ENCODE measurements at regions not wholly inside any gene's neighbourhood (a gene's known extent, or its start where the extent isn't known, plus 50 kb on each side); places are given as distances from the start of the nearest gene placed in this dataset.

DNA sequence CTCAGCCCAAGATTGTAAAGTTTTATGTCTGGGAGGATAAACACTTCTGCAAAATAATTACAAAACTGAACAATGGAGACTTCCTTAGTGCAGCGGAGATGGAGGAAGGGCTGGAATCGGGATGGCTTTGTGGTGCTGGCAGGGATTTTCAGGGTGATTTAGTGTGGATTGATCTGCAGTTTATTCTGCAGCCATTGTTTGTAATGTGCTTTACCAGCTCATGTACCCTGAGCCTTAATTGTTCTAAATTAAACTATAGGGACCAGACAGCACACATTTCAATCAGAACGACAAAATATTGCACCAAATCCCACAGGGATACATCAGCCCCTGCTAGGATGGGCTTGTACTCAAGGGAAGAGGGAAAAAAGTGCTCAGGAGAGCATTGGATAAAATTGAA is 103.2 kb upstream of the ONECUT1 start:
- DNase-seq: no peak

DNA sequence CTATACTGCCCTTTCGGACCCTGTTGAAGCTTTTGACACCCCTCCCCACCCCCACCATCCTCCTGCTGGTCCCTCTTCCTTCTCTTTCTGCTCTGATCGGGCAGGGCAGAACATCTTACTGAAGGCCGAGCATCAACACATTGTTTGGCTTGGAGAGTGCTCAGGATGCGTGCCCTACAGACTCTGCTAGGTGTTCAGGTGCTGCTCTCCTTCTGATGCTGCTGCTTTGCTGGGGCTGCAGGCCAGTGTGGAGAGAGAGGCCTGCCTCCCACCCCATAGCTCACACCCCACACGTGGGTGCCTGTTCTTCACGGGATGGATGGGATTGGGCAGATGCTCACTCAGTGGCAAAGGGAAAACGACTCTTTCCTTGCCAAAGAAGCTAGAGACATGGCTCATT is 89.8 kb upstream of the ONECUT1 start:
- no peak for DNase-seq

GRCh38 chr15:52879145-52879544 is 89.0 kb upstream of the ONECUT1 start:
- DNase-seq: no peak

DNA sequence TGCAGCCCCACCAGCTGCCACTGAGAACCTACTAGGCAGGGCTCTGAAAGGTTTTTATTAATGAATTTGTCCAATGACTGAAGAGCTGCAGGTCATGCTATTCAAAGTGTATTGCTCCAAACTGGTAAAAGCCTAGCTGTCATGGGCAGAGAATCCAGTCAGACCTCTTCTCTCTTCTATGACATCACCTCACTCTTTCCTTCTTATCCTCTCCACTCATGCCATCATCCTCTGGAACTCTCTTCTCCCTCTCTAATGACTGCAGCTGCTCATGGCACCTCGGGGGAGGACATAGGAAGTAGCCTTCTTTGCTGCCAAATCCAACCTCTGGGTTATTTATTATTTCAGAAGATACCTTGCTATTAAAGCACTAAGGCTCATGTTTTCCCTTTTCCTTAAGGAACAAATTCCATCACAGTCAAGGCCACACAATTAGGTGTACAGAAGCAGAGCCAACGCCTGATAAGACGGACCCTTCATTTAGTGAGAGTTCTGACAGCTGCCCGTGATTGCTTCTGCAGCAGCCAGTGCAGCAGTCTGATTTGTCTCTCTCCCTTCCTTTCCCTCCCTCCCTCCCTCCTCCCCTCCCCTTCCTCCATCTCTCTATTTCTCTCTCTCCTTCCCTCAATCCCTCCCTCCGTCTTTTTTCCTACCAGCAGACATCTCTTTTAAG is 87.0 kb upstream of the ONECUT1 start:
- DNase-seq: no peak

- no peak for DNase-seq
Observed at GRCh38 chr15:52872036-52872818, 82.1 kb upstream of the ONECUT1 start.

DNA sequence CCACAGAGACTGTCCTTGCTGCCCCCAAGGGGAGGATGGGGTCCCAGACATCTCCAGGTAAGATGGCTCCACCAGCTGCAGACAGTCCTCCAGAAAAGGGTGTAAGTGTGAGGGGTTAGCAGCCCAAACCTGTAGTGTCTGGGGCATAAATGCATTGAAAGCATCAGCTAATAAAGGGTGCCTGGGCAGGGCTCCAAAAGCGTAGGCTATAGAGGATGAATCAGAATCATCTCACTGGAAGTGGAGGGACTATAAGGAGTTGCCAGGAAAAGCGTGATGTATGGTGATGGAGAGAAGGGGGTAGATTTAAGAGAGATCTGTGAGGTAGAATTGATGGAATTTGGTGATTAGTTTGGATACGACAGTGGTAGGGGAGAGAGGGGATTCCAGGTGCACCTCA is 79.9 kb upstream of the ONECUT1 start:
- no peak for DNase-seq

- DNase-seq: no peak
Observed at GRCh38 chr15:52866698-52867097, 76.6 kb upstream of the ONECUT1 start.

DNA sequence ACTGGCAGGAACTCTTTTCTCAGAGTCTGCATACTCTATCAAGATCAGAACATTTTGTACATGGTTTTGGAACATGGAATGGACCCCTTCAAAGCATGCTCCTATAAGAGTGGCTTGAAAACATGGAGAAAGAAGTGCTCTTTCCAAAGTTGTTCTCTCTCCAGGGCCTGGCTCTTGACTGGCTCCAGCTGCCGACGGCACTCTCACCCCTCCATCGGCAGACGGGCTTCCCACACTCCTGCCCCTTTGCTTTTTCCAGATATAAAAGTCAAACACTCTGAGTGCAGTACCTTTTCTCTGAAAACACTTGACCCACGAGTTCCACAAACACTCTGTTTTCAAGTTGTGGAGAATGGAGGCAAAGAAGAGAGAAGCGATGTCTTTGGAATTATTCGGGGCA is 72.5 kb upstream of the ONECUT1 start:
- no peak for DNase-seq

- DNase-seq: no peak
Observed at GRCh38 chr15:52858782-52859176, 68.6 kb upstream of the ONECUT1 start.

- DNase-seq: no peak
Observed at GRCh38 chr15:52857937-52858781, 68.0 kb upstream of the ONECUT1 start.

DNA sequence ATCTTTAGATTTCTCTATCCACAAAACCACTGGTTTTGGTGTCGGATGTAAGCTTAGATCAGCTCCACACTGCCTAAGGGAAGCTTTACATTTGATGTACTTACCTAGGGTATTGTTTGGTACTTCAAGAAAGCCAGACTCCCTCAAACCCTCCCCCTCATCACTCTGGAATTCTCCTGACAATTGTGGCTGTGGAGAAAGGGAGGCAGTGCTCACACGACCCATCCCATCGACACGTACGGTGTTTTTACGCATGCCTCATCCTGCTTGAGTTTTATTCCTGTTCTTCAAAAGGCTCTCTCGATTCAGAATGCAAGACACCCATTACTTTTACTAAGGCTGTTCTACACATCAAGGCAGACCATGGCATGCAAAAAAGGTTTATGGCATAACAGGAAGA is 67.3 kb upstream of the ONECUT1 start:
- DNase-seq: no peak

DNA sequence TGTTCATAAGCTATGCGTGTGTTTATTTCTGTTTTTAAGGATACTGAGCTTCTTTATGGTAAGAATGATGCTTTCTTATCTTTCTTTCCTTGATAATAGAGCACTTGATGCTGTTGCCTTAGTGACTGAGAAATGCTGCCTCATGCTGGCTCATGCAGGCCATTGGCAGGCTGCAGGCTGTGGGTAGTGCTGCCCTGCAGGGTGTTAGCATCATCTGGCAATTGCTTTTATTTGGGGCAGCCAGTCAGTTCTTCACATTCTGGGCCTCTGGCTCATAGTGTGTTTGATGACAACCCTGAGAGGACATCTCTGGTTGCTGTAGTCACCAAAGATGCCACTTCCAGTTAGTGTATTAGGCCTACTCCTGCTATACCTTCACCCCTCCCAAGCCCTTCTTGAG is 66.2 kb upstream of the ONECUT1 start:
- DNase-seq: no peak

DNA sequence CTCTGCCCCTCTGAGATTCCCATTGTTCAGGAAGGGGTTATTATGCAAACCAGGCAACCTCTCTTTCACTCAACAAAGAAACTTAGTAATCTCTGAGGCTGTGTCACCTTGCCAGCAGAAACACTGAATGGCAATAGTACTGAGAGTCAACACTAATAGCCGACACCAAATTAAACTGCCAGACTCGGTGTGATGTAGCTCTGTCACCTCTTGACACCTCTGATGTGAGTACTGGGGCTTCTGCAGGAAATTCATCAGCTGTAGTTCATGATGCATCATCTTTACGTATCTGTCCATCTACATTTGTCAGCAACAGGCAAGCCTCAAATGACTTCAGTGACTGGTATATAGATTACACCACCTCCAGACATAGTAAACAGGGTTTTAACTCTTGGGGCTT is 65.0 kb upstream of the ONECUT1 start:
- no peak for DNase-seq

DNA sequence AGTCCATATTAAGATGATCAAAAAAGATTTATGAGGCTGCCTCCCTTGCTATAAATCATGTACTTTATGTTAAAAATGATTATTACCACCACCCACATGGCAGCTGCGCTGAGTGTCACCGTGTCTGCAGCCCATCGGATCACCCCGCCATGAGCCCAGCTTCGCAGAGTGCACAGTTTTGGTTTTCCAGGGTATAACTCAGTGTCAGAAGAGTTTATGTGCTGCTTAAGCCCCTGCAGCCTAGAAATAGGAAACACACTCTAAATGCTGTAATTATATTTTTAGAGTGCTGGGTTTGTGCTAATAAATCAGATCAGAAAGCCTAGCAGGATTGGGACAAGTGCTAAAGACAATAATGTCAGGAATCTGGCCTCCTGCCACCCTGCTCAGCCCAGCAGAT is 54.7 kb upstream of the ONECUT1 start:
- DNase-seq: no peak

Measured in nucleus accumbens (tissue), 56 donors.